GM12875 (cell line): ENCODE measurements at regions not wholly inside any gene's neighbourhood (a gene's known extent, or its start where the extent isn't known, plus 50 kb on each side); places are given as distances from the start of the nearest gene placed in this dataset.

Experiments
- H3K4me3 ChIP-seq: one replicate; pipeline ENCODE4 v1.5.1; 2011; ENCODE audit warnings: low read depth, low read length, control low read depth
- TF ChIP-seq, protein P1 (sequence below): IDR thresholded peaks from 2 replicates; pipeline ENCODE4 v1.5.1; 2011; ENCODE audit warnings: low read depth, mild to moderate bottlenecking, control low read depth, inconsistent platforms, low read length, moderate library complexity, borderline replicate concordance; ENCODE audit not compliant: insufficient read depth

DNA sequence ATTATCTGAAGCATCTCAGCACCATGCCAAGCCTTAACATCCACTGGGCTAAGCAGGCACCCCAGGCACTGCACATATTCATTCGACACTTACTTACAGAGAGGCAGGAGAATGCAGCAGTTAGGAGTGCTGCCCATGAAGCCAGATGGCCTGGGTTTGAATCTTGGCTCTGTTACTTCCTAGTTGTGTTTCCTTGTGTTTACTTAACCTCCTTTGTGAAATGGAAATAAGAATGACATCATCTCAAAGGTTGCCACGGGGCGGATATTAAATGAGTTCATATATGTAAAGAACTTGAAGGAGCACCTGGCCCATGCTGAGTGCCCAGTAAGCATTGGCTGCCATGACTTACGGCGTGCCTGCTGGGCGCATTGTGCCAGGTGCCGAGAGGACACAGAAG lies 565.2 kb downstream of the CDK5RAP2 start:
- TF ChIP-seq, protein P1, sequence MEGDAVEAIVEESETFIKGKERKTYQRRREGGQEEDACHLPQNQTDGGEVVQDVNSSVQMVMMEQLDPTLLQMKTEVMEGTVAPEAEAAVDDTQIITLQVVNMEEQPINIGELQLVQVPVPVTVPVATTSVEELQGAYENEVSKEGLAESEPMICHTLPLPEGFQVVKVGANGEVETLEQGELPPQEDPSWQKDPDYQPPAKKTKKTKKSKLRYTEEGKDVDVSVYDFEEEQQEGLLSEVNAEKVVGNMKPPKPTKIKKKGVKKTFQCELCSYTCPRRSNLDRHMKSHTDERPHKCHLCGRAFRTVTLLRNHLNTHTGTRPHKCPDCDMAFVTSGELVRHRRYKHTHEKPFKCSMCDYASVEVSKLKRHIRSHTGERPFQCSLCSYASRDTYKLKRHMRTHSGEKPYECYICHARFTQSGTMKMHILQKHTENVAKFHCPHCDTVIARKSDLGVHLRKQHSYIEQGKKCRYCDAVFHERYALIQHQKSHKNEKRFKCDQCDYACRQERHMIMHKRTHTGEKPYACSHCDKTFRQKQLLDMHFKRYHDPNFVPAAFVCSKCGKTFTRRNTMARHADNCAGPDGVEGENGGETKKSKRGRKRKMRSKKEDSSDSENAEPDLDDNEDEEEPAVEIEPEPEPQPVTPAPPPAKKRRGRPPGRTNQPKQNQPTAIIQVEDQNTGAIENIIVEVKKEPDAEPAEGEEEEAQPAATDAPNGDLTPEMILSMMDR = no peak

DNA sequence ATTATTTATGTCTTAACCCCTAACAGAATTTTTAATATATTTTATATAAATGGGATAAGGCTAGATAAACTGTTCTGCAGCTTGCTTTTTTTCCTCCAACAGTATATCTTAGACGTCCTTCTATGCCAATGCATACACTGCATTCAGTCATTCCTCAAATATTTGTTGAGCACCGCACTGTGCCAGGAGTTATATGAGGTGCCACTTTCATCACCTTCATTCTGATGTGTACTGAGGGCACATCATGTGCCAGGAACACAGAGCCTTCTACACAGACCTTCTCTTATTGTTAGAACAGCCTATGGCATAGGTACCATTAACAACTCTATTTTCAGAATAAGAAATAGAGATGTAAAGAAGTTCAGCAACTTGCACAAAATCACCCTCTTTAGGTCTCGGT lies 570.1 kb downstream of the CDK5RAP2 start:
- TF ChIP-seq, protein P1 = no peak
- H3K4me3 ChIP-seq = no peak overlapping the region

More for the DNA sequence above, 565.2 kb downstream of the CDK5RAP2 start:
- H3K4me3 ChIP-seq = no peak overlapping the region

DNA sequence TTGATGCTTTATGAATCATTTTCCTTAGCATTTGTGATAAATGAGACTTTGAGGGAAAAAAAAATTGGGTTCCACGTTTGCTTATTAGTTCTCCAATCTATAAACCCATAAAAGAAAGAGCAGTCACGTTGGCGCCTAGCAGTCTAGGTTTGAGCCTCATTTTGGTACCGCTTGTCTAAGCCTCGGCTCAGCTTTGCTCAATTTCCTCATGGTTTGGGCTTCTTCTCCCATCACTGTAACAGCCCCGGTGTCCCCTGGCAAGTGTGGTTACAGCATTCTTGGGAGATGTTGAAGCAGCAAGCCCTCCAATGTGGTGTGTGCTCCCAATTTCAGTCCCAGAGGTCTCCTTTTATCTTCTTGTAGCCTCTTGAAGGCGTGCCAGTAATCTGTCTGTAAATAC lies 578.4 kb downstream of the CDK5RAP2 start:
- no peak overlapping the region for H3K4me3 ChIP-seq
- TF ChIP-seq, protein P1 = no peak

DNA sequence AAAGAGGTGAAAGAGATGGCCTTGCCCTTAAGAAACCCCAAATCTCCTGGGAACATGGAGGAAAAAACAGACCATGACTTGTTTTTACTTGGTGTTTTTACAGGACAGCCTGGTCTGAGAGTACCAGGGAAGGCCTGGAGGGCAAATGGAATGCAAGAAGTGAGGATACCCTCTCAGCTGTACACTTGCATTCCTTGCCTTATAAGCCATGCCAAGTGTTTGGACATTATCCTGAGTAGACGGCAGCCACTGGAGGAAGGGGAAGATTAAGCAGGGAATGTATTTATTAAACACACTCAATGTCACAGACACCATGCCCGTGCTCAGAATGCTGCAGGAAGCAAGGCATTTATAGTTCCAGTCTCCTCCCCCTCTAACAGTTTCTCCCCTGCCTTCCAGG lies 581.4 kb downstream of the CDK5RAP2 start:
- H3K4me3 ChIP-seq = no peak overlapping the region
- TF ChIP-seq, protein P1 = no peak

DNA sequence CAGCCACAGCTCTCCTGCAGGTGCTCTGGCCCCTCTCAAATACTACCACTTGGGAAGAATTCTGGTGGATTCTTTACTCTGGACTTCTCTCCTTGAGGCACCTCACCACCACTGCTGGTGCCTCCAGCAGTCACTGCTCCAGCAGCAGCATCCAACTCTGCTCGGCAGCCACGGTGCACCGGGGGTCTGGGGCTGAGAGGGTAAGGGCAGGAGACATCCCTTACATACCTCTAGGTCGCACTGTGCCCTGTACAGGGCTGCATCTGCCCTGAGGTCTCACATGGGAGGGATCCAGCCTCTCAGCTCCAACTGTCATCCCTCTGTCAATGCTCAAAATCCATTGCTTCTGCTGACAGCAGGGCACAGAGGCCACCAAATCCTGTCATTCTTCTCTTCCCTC lies 588.2 kb downstream of the CDK5RAP2 start:
- no peak overlapping the region for H3K4me3 ChIP-seq
- TF ChIP-seq, protein P1 = no peak

DNA sequence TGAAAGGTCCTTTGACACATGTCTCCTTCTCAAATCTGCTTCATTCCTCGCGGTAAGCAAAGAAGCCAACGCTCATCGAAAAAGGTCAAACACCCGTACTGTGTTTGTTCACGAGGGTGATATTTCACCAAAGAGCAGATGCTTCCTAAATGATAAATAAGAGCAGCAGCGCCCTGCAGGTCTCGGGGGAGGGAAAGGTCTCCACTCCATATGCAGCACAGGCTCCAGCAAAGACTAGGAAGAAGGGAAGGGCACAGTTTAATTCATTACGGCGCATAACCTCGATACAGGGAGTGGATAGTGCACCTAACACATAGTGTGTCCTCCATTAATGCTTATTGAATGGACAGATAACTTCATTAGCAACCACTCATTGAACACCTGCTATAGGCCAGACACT lies 593.3 kb downstream of the CDK5RAP2 start:
- no peak overlapping the region for H3K4me3 ChIP-seq
- TF ChIP-seq, protein P1 = no peak

DNA sequence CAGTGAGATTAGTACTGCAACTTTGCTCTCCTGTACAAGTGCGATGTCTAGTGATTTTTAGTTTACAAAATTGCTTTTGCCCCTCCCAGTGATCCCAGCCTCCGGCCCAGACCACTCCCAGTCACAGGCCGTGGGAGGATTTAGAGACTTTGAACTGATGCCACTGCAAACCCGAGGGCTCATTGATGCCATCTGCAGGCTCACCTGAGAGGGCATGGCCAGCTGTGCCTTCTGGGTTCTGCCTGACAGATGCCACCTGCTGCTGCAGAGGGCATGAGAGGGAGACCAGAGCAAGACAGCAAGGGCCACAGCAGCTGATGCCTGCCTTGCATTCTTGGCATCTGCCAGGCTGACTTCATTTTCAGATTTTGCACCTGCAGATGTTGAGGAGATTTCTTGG lies 593.8 kb downstream of the CDK5RAP2 start:
- TF ChIP-seq, protein P1 = no peak
- H3K4me3 ChIP-seq = no peak overlapping the region
